ENCODE measurements at regions not wholly inside any gene's neighbourhood (a gene's known extent, or its start where the extent isn't known, plus 50 kb on each side); places are given as distances from the start of the nearest gene placed in this dataset.

DNA sequence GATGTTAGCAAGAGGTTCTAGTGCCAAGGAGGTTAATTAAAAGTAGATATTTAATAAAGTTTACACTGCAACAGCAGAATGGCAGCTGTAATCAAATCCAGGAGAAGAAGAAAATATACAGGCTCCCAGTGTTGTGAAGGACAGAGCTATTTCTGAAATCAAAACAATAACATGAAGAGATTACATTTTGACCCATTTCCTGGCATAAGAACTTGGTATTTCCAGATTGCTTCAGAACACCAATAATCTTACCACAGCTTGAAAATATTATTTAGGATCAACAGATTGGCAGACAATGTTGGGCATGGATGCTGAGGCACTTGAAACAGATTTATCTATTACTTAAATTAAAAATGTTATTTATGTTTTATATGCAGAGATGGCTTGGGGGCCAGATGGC lies 692.5 kb downstream of the KCNA4 start:
- Histone ChIP-seq H3K4me1 (ENCODE audit: control insufficient read depth, insufficient read depth, low read length) (peaks cover 5% of the 10 kb centered on the region), H3K36me3 (ENCODE audit: control insufficient read depth, insufficient read depth, low read length, severe bottlenecking) (no peaks in the 10 kb centered on the region), H3K9ac (ENCODE audit: low read length) (no peak overlapping the region), H3K9me3 (ENCODE audit: control insufficient read depth, low read length) (no peaks in the 10 kb centered on the region), H3K27me3 (replicated peaks; ENCODE audit: control insufficient read depth, insufficient read depth, low read length) (no peaks in the 10 kb centered on the region), H3K4me3 (ENCODE audit: low read length) (no peak overlapping the region)
- DNase-seq (ENCODE audit: low read depth) = peak; percentile 71

DNA sequence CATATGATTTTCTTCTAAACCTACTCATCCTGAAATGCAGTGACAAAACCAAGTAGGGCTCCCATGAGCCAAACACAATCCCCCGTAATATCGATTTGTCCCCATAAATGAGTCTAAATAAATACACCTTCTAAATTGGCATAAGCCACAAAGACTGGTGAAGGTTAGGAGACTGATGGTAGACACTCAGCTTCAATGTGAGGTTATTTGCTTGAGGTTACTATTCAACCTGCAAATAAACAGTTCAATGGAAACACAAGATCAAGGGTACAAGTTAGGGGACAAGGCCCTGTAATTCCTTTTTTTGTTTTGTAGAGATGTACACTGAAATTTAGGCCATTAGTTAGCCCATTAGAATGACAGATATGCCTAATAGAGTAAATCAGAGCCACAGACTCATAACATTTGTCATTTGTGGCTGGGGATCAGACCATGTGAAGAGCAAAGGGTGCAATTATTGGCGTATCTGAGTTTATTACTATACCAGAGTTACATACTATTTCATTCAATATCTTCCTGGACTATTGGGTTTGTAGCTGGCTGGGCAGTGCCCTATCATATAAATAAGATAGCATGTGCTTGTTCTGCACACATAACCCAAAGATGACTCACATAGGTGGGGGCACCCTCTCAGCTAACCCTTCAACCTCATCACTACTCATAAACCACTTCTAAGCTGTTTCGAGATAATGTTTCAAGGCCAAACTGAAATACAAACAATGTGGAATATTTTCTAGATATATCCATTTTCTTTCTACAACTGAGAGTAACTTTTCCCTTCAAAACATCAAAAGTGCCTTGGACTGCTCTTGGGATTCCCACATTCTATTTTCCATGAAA lies 695.3 kb downstream of the KCNA4 start:
- Histone ChIP-seq H3K9ac (ENCODE audit: low read length) (no peak overlapping the region), H3K36me3 (ENCODE audit: control insufficient read depth, insufficient read depth, low read length, severe bottlenecking) (no peaks in the 10 kb centered on the region), H3K27me3 (replicated peaks; ENCODE audit: control insufficient read depth, insufficient read depth, low read length) (no peaks in the 10 kb centered on the region), H3K9me3 (ENCODE audit: control insufficient read depth, low read length) (no peaks in the 10 kb centered on the region), H3K4me3 (ENCODE audit: low read length) (no peak overlapping the region), H3K4me1 (ENCODE audit: control insufficient read depth, insufficient read depth, low read length) (peaks cover 9% of the 10 kb centered on the region)
- DNase-seq (ENCODE audit: low read depth) = no peak

DNA sequence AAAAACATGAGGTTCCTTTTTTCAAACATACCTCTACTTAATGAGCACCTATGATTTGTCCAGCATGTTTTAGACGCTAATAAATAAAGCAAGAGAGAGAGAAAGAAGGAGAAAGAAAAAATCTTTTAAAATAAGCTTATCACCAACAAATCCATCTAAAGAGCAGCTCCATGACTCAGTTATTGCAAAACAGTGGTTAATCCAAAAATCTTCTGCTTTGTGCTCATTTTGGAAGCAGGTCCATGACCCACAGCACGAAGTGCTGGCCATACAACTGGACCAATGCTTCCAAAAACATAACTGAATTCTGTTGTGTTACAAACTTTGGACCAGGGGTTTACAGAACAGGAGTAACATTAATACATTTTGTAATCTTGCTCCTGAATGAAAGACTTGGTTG lies 696.6 kb downstream of the KCNA4 start:
- Histone ChIP-seq H3K27me3 (replicated peaks; ENCODE audit: control insufficient read depth, insufficient read depth, low read length) (no peaks in the 10 kb centered on the region), H3K36me3 (ENCODE audit: control insufficient read depth, insufficient read depth, low read length, severe bottlenecking) (no peaks in the 10 kb centered on the region), H3K9me3 (ENCODE audit: control insufficient read depth, low read length) (no peaks in the 10 kb centered on the region), H3K4me1 (ENCODE audit: control insufficient read depth, insufficient read depth, low read length) (peaks cover 9% of the 10 kb centered on the region), H3K9ac (ENCODE audit: low read length) (no peak overlapping the region), H3K4me3 (ENCODE audit: low read length) (no peak overlapping the region)
- no peak for DNase-seq (ENCODE audit: low read depth)

DNA sequence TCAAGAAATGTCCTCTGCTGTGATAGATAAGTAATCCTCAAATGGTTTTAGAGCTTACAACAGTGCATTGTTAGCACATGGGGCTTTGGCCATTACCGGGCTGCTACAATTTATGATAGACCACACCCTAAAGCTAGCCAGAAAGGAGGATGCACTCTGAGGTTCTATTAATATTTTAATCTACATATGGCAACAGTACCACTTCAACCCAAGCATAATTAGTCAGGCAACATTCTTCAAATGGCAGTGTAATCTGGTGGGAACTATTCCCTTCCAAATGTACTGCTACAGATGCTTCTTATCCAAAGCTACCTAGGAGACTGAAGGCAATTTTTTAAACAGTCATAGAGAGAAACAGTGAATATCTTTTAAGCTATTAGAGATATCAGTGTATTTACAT lies 697.6 kb downstream of the KCNA4 start:
- no peak for DNase-seq (ENCODE audit: low read depth)
- no peaks in the 10 kb centered on the region for H3K36me3 ChIP-seq (ENCODE audit: control insufficient read depth, insufficient read depth, low read length, severe bottlenecking)

DNA sequence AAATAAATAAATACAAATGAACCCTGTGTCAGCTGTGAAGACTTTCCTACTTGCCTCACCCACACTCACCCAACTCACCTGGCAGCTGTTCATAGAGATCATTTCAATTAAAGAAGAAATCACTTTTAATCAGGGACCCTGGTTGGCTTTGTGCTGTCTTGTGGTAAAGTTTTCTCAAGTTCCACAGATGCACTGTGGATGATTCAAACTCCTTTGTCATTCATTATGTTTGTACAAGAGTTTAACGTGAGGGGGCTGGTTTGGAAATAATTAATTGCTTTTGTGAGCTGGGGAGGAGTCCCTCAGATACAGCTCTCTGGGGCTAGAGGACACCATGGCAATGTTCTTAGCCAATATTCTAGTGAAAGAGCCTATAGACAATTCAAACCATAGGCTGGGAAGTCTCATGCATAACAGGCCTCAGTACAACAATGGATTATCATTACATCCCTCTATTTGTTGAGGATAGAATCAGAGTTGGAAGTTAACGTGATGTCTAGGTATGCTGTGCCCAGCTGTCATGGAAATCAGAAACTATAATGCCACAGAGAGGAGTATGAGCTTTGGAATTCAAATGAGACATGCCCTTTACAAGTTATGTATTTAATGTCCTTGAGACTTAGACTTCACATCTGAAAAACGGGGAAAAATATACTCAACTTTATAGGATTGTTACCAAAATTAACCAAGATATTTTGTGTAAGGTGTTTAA lies 698.5 kb downstream of the KCNA4 start:
- H3K9me3 ChIP-seq (ENCODE audit: control insufficient read depth, low read length) = no peaks in the 10 kb centered on the region
- DNase-seq (ENCODE audit: low read depth) = peak; percentile 45
- no peak overlapping the region for H3K9ac ChIP-seq (ENCODE audit: low read length)
- H3K27me3 ChIP-seq (replicated peaks; ENCODE audit: control insufficient read depth, insufficient read depth, low read length) = no peaks in the 10 kb centered on the region
- H3K4me3 ChIP-seq (ENCODE audit: low read length) = no peak overlapping the region
- H3K4me1 ChIP-seq (ENCODE audit: control insufficient read depth, insufficient read depth, low read length) = peaks cover 9% of the 10 kb centered on the region
- H3K36me3 ChIP-seq (ENCODE audit: control insufficient read depth, insufficient read depth, low read length, severe bottlenecking) = no peaks in the 10 kb centered on the region

More for the DNA sequence above, 697.6 kb downstream of the KCNA4 start:
- H3K4me1 ChIP-seq (ENCODE audit: control insufficient read depth, insufficient read depth, low read length) = peaks cover 9% of the 10 kb centered on the region
- H3K9me3 ChIP-seq (ENCODE audit: control insufficient read depth, low read length) = no peaks in the 10 kb centered on the region
- H3K4me3 ChIP-seq (ENCODE audit: low read length) = no peak overlapping the region
- no peak overlapping the region for H3K9ac ChIP-seq (ENCODE audit: low read length)
- no peaks in the 10 kb centered on the region for H3K27me3 ChIP-seq (replicated peaks; ENCODE audit: control insufficient read depth, insufficient read depth, low read length)

DNA sequence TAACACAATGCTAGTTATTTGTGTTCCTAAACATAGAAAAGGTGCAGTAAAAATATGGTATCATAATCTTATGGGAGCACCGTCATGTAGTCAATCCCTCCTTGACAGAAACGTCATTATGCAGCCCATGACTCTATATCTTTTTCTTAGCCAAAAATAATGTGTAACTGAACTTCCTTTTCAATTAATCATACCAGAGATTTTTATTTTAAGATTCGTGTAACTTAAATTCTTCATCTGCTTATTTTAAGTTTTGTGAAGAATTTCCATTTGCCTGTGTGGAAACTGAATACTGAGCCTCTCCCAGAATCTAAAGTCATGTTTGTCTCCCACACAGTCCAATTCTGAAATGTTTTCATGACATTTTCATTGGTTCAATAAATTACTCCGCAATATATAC lies 699.1 kb downstream of the KCNA4 start:
- Histone ChIP-seq H3K9me3 (ENCODE audit: control insufficient read depth, low read length) (no peaks in the 10 kb centered on the region), H3K9ac (ENCODE audit: low read length) (no peak overlapping the region), H3K27me3 (replicated peaks; ENCODE audit: control insufficient read depth, insufficient read depth, low read length) (no peaks in the 10 kb centered on the region), H3K36me3 (ENCODE audit: control insufficient read depth, insufficient read depth, low read length, severe bottlenecking) (no peaks in the 10 kb centered on the region), H3K4me3 (ENCODE audit: low read length) (no peak overlapping the region), H3K4me1 (ENCODE audit: control insufficient read depth, insufficient read depth, low read length) (peaks cover 12% of the 10 kb centered on the region)
- DNase-seq (ENCODE audit: low read depth) = no peak

DNA sequence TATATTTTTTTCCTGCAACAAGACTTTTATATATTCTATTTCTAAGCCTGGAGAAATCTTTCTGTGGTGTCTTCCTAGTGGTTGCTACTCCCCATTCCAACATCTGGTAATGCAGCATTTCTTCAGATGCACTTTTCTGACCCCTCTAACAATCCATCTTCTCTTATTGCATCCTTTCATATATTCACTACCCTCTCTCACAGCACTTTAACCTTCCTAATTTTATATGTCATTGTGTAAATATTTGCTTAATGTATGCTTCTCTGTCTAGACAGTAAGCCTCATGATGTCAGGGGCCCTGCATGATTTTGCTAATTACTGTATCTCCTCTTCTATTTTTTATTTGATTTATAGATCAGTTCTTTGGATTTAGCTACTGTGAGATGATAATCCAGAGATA lies 701.6 kb downstream of the KCNA4 start:
- H3K27me3 ChIP-seq (replicated peaks; ENCODE audit: control insufficient read depth, insufficient read depth, low read length) = no peaks in the 10 kb centered on the region
- no peaks in the 10 kb centered on the region for H3K36me3 ChIP-seq (ENCODE audit: control insufficient read depth, insufficient read depth, low read length, severe bottlenecking)
- no peak overlapping the region for H3K4me3 ChIP-seq (ENCODE audit: low read length)
- H3K9me3 ChIP-seq (ENCODE audit: control insufficient read depth, low read length) = no peaks in the 10 kb centered on the region
- H3K9ac ChIP-seq (ENCODE audit: low read length) = no peak overlapping the region
- H3K4me1 ChIP-seq (ENCODE audit: control insufficient read depth, insufficient read depth, low read length) = peaks cover 16% of the 10 kb centered on the region
- DNase-seq (ENCODE audit: low read depth) = no peak

DNA sequence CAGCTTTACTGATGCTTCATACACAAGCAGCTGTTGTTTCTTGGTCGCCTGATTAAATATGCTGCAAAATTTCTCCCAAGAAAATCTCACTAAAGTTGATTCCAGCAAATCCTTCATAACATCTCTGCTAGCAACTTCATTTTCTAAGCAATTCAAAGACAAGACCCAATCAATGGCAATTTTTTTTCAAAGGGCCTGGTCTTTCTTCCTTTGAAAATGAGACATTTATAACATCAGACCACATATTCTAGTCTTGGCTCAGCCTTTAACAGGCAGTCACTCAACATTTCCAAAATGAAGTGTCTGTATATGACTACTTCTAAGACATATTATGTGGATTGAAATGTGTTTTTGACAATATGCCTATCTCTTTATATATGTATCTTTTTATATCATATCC lies 702.6 kb downstream of the KCNA4 start:
- Histone ChIP-seq H3K4me1 (ENCODE audit: control insufficient read depth, insufficient read depth, low read length) (peaks cover 14% of the 10 kb centered on the region), H3K36me3 (ENCODE audit: control insufficient read depth, insufficient read depth, low read length, severe bottlenecking) (no peaks in the 10 kb centered on the region), H3K9me3 (ENCODE audit: control insufficient read depth, low read length) (no peaks in the 10 kb centered on the region), H3K27me3 (replicated peaks; ENCODE audit: control insufficient read depth, insufficient read depth, low read length) (no peaks in the 10 kb centered on the region), H3K9ac (ENCODE audit: low read length) (no peak overlapping the region), H3K4me3 (ENCODE audit: low read length) (no peak overlapping the region)
- no peak for DNase-seq (ENCODE audit: low read depth)

DNA sequence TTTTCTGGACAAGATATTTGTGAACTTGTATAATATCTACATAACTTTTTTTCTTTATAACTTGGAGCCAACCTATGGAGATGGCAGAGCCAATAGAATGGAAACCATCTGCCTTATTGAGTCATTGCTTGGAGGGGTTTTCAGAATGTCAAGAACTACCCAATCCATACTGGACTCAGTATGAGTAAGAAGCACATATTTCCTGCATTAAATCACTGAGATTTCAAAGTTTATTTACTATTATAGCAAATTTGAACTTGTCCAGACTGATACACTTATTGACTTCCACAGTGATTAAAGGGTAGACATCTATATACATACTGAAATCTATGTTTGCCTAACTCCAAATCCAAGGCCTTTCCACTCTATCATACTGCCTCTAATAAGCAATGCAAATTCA lies 704.0 kb downstream of the KCNA4 start:
- DNase-seq (ENCODE audit: low read depth) = no peak
- H3K4me1 ChIP-seq (ENCODE audit: control insufficient read depth, insufficient read depth, low read length) = peaks cover 14% of the 10 kb centered on the region

DNA sequence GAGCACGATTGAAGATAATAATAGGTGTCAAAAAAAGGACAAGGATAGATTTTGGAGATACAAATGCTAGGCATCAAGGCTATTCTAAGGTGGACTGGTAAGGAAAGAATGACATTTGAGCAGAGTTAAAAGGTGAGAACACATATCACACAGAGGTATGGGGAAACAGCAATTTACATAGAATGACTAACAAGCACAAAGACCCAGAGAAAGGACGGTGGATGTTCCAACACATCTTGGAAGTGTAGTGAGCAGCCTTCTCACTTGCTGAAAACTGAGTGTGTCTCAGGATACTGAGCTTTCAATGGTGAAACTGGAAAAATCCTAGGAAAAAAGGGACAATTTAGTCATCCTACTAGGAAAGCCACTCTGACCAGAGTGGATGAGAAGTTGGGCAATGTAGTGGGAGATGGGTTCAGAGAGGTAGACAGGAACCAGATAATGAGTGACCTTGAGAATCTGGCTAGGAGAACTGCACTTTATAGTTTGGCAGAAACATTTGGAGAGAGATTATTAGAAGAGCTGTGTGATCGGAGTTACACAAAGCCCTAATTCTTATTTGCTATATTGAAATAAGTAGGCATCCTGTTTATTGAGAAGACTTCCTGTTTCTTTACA lies 706.0 kb downstream of the KCNA4 start:
- no peaks in the 10 kb centered on the region for H3K9me3 ChIP-seq (ENCODE audit: control insufficient read depth, low read length)
- H3K9ac ChIP-seq (ENCODE audit: low read length) = no peak overlapping the region
- H3K4me3 ChIP-seq (ENCODE audit: low read length) = no peak overlapping the region
- H3K36me3 ChIP-seq (ENCODE audit: control insufficient read depth, insufficient read depth, low read length, severe bottlenecking) = no peaks in the 10 kb centered on the region
- H3K4me1 ChIP-seq (ENCODE audit: control insufficient read depth, insufficient read depth, low read length) = peaks cover 15% of the 10 kb centered on the region
- no peaks in the 10 kb centered on the region for H3K27me3 ChIP-seq (replicated peaks; ENCODE audit: control insufficient read depth, insufficient read depth, low read length)
- no peak for DNase-seq (ENCODE audit: low read depth)

More for the DNA sequence above, 704.0 kb downstream of the KCNA4 start:
- Histone ChIP-seq H3K9ac (ENCODE audit: low read length) (no peak overlapping the region), H3K27me3 (replicated peaks; ENCODE audit: control insufficient read depth, insufficient read depth, low read length) (no peaks in the 10 kb centered on the region), H3K36me3 (ENCODE audit: control insufficient read depth, insufficient read depth, low read length, severe bottlenecking) (no peaks in the 10 kb centered on the region), H3K4me3 (ENCODE audit: low read length) (no peak overlapping the region), H3K9me3 (ENCODE audit: control insufficient read depth, low read length) (no peaks in the 10 kb centered on the region)

DNA sequence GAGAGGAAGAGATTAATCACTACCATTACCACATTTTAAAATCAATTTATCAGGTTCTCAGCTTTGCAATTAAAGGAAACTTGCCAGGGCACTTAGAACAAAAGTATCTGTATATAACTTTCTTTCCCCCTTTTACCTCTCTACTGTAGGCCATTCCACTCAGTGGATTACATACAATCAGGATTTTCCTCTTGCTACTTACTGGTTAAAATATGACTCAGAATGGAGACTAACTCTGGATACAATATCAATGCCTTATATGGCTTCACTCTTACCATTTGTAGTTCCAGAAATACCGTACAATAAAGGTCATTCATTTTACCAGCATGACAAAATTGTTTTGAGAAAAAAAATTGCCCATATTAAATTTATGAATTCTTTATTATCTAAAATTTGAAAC lies 706.8 kb downstream of the KCNA4 start:
- H3K9me3 ChIP-seq (ENCODE audit: control insufficient read depth, low read length) = no peaks in the 10 kb centered on the region
- peak; percentile 67 for DNase-seq (ENCODE audit: low read depth)
- H3K9ac ChIP-seq (ENCODE audit: low read length) = no peak overlapping the region
- no peak overlapping the region for H3K4me3 ChIP-seq (ENCODE audit: low read length)
- no peaks in the 10 kb centered on the region for H3K27me3 ChIP-seq (replicated peaks; ENCODE audit: control insufficient read depth, insufficient read depth, low read length)
- H3K4me1 ChIP-seq (ENCODE audit: control insufficient read depth, insufficient read depth, low read length) = peaks cover 15% of the 10 kb centered on the region
- no peaks in the 10 kb centered on the region for H3K36me3 ChIP-seq (ENCODE audit: control insufficient read depth, insufficient read depth, low read length, severe bottlenecking)
